Nephron (organoid): ENCODE measurements at regions not wholly inside any gene's neighbourhood (a gene's known extent, or its start where the extent isn't known, plus 50 kb on each side); places are given as distances from the start of the nearest gene placed in this dataset.
A peak's percentile ranks its signal among the peaks of the same experiment; 100 is the strongest.
"Not testable (repeated sequence)": the region's sequence is repeated elsewhere in the genome, so short reads cannot be mapped to it uniquely, and the experiment has no call there.

ENCODE experiments used
- H3K27ac Mint-ChIP-seq, 3 experiments: 2 replicates each; pipeline ENCODE4 v1.8.0; 2020; ENCODE audit warnings: mixed read lengths in 3 of 3, mild to moderate bottlenecking in 2 of 3, moderate library complexity in 1 of 3
- H3K27me3 Mint-ChIP-seq: 2 replicates; pipeline ENCODE4 v1.8.0; 2021; ENCODE audit warnings: low read depth, mild to moderate bottlenecking, moderate library complexity, mixed read lengths
- H3K36me3 Mint-ChIP-seq: 2 replicates; pipeline ENCODE4 v1.8.0; 2020; ENCODE audit warnings: low read depth, mixed read lengths
- H3K4me1 Mint-ChIP-seq: 2 replicates; pipeline ENCODE4 v1.8.0; 2020; ENCODE audit warnings: mixed read lengths
- H3K4me3 Mint-ChIP-seq, 3 experiments: 2 replicates each; pipeline ENCODE4 v1.8.0; 2020; ENCODE audit warnings: mild to moderate bottlenecking in 3 of 3, mixed read lengths in 3 of 3, moderate library complexity in 2 of 3
- H3K9me3 Mint-ChIP-seq: 2 replicates; pipeline ENCODE4 v1.8.0; 2020; ENCODE audit warnings: mixed read lengths
- CTCF ChIP-seq, 3 experiments: fragments of 200-600 bp; sonication (generic); IDR thresholded peaks; one replicate each; pipeline ENCODE4 v1.5.0; 2021; ENCODE audit warnings: antibody characterized with exemption in 3 of 3; ENCODE audit not compliant: unreplicated experiment in 3 of 3

- H3K36me3 Mint-ChIP-seq: no peaks in the 10 kb centered on the region
- peaks cover 2% of the 10 kb centered on the region for H3K9me3 Mint-ChIP-seq
- peak overlapping the region; percentile 11 to 74 (median 73) for H3K27ac Mint-ChIP-seq
- TF ChIP-seq CTCF (IDR thresholded peaks at IDR 0.05; ENCODE audit: unreplicated experiment in 3 of 3): peak; percentile 81 to 85 (median 83)
- H3K27me3 Mint-ChIP-seq: peaks cover 45% of the 10 kb centered on the region
- peaks cover 15% of the 10 kb centered on the region for H3K4me1 Mint-ChIP-seq
- peak overlapping the region; percentile 62 to 69 (median 67) for H3K4me3 Mint-ChIP-seq
These were observed 487.7 kb downstream of the TYW1 start for GRCh38 chr7:67484244-67484751.

- Mint-ChIP-seq H3K9me3 (peaks cover 2% of the 10 kb centered on the region), H3K36me3 (no peaks in the 10 kb centered on the region), H3K4me3 (no peak overlapping the region), H3K4me1 (peaks cover 15% of the 10 kb centered on the region), H3K27me3 (peaks cover 51% of the 10 kb centered on the region), H3K27ac (no peak overlapping the region)
- no peak for TF ChIP-seq CTCF (IDR thresholded peaks at IDR 0.05; ENCODE audit: unreplicated experiment in 3 of 3)
These were observed 489.8 kb downstream of the TYW1 start for GRCh38 chr7:67486401-67486800.

GRCh38 chr7:67487316-67487715 is 490.7 kb downstream of the TYW1 start:
- no peak for TF ChIP-seq CTCF (IDR thresholded peaks at IDR 0.05; ENCODE audit: unreplicated experiment in 3 of 3)
- no peak overlapping the region for H3K4me3 Mint-ChIP-seq
- peaks cover 15% of the 10 kb centered on the region for H3K4me1 Mint-ChIP-seq
- H3K36me3 Mint-ChIP-seq: no peaks in the 10 kb centered on the region
- peaks cover 6% of the 10 kb centered on the region for H3K9me3 Mint-ChIP-seq
- peaks cover 51% of the 10 kb centered on the region for H3K27me3 Mint-ChIP-seq
- H3K27ac Mint-ChIP-seq: no peak overlapping the region

- no peak overlapping the region for H3K27ac Mint-ChIP-seq
- H3K4me3 Mint-ChIP-seq: no peak overlapping the region
- H3K4me1 Mint-ChIP-seq: peaks cover 4% of the 10 kb centered on the region
- no peaks in the 10 kb centered on the region for H3K36me3 Mint-ChIP-seq
- no peak for TF ChIP-seq CTCF (IDR thresholded peaks at IDR 0.05; ENCODE audit: unreplicated experiment in 3 of 3)
- H3K9me3 Mint-ChIP-seq: peaks cover 14% of the 10 kb centered on the region
- peaks cover 45% of the 10 kb centered on the region for H3K27me3 Mint-ChIP-seq
These were observed 493.2 kb downstream of the TYW1 start for GRCh38 chr7:67489881-67490280.

GRCh38 chr7:67493366-67493765 is 496.7 kb downstream of the TYW1 start:
- H3K27me3 Mint-ChIP-seq: peaks cover 38% of the 10 kb centered on the region
- no peak for TF ChIP-seq CTCF (IDR thresholded peaks at IDR 0.05; ENCODE audit: unreplicated experiment in 3 of 3)
- H3K36me3 Mint-ChIP-seq: no peaks in the 10 kb centered on the region
- no peak overlapping the region for H3K4me3 Mint-ChIP-seq
- H3K9me3 Mint-ChIP-seq: peaks cover 16% of the 10 kb centered on the region
- no peak overlapping the region for H3K27ac Mint-ChIP-seq
- peaks cover 9% of the 10 kb centered on the region for H3K4me1 Mint-ChIP-seq

GRCh38 chr7:67496589-67496988 is 500.0 kb downstream of the TYW1 start:
- TF ChIP-seq CTCF (IDR thresholded peaks at IDR 0.05; ENCODE audit: unreplicated experiment in 3 of 3): no peak
- no peak overlapping the region for H3K4me3 Mint-ChIP-seq
- peaks cover 26% of the 10 kb centered on the region for H3K27me3 Mint-ChIP-seq
- peaks cover 4% of the 10 kb centered on the region for H3K36me3 Mint-ChIP-seq
- peaks cover 9% of the 10 kb centered on the region for H3K4me1 Mint-ChIP-seq
- H3K27ac Mint-ChIP-seq: peak overlapping the region in 1 of 3 experiments; percentile 8
- peaks cover 19% of the 10 kb centered on the region for H3K9me3 Mint-ChIP-seq

- not testable (repeated sequence) for H3K36me3 Mint-ChIP-seq, H3K27ac Mint-ChIP-seq, H3K4me3 Mint-ChIP-seq, H3K9me3 Mint-ChIP-seq, H3K4me1 Mint-ChIP-seq
- H3K27me3 Mint-ChIP-seq: peaks cover 27% of the 10 kb centered on the region
These were observed 501.3 kb downstream of the TYW1 start for GRCh38 chr7:67497914-67498313.
